NCI-H2029 (cell line): ENCODE measurements at regions not wholly inside any gene's neighbourhood (a gene's known extent, or its start where the extent isn't known, plus 50 kb on each side); places are given as distances from the start of the nearest gene placed in this dataset.

ENCODE experiments used
- DNase-seq: peaks from one replicate; lab custom pipeline; 2025; lab: John Stamatoyannopoulos, UW

- DNase-seq = no peak
Observed at GRCh38 chr3:43783987-43784639, 93.4 kb downstream of the ABHD5 start.

- no peak for DNase-seq
Observed at GRCh38 chr3:43784640-43785011, 93.9 kb downstream of the ABHD5 start.

- DNase-seq = no peak
Observed at GRCh38 chr3:43785551-43785950, 94.8 kb downstream of the ABHD5 start.

GRCh38 chr3:43786102-43786501 is 95.4 kb downstream of the ABHD5 start:
- no peak for DNase-seq

GRCh38 chr3:43786526-43787305 is 96.0 kb downstream of the ABHD5 start:
- DNase-seq = no peak

- DNase-seq = no peak
Observed at GRCh38 chr3:43787330-43787729, 96.6 kb downstream of the ABHD5 start.

GRCh38 chr3:43789028-43789427 is 98.3 kb downstream of the ABHD5 start:
- no peak for DNase-seq

- no peak for DNase-seq
Observed at GRCh38 chr3:43790060-43790459, 99.3 kb downstream of the ABHD5 start.

GRCh38 chr3:43790476-43790875 is 99.7 kb downstream of the ABHD5 start:
- DNase-seq = no peak

GRCh38 chr3:43791246-43791645 is 100.5 kb downstream of the ABHD5 start:
- DNase-seq = no peak

- DNase-seq = no peak
Observed at GRCh38 chr3:43792904-43793303, 102.2 kb downstream of the ABHD5 start.

GRCh38 chr3:43793648-43794372 is 103.1 kb downstream of the ABHD5 start:
- no peak for DNase-seq

- no peak for DNase-seq
Observed at GRCh38 chr3:43794776-43795175, 104.0 kb downstream of the ABHD5 start.

GRCh38 chr3:43795491-43795890 is 104.8 kb downstream of the ABHD5 start:
- no peak for DNase-seq

- DNase-seq = no peak
Observed at GRCh38 chr3:43796041-43796596, 105.4 kb downstream of the ABHD5 start.

GRCh38 chr3:43797794-43798193 is 107.1 kb downstream of the ABHD5 start:
- no peak for DNase-seq

GRCh38 chr3:43810797-43811196 is 120.1 kb downstream of the ABHD5 start:
- DNase-seq = peak; percentile 84

- no peak for DNase-seq
Observed at GRCh38 chr3:43814461-43814860, 123.7 kb downstream of the ABHD5 start.

- no peak for DNase-seq
Observed at GRCh38 chr3:43816372-43816771, 125.6 kb downstream of the ABHD5 start.

GRCh38 chr3:43817064-43817463 is 126.3 kb downstream of the ABHD5 start:
- no peak for DNase-seq

- no peak for DNase-seq
Observed at GRCh38 chr3:43817825-43818224, 127.1 kb downstream of the ABHD5 start.

GRCh38 chr3:43818229-43818628 is 127.5 kb downstream of the ABHD5 start:
- no peak for DNase-seq
